ENCODE measurements at regions not wholly inside any gene's neighbourhood (a gene's known extent, or its start where the extent isn't known, plus 50 kb on each side); places are given as distances from the start of the nearest gene placed in this dataset.

DNA sequence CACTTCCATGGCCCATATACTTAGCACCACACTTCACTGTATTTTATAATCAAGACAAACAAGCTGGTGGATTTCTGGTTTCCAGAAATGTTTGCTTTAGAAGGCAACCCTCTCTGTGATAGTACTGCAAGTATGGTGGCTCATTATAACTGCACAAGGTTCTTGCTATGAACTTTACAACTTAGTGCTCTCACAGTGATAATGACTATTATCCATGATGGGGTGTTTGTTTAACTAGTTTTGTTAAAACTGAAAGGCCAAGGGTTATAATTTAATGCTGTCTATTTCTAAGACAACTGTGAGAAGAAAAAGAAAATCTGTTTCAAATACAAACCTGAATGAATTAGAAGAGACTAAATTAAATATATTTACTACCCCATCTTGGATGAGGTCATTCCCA lies 903.2 kb downstream of the ADGRL2 start (continued):
- TF ChIP-seq, protein P1, sequence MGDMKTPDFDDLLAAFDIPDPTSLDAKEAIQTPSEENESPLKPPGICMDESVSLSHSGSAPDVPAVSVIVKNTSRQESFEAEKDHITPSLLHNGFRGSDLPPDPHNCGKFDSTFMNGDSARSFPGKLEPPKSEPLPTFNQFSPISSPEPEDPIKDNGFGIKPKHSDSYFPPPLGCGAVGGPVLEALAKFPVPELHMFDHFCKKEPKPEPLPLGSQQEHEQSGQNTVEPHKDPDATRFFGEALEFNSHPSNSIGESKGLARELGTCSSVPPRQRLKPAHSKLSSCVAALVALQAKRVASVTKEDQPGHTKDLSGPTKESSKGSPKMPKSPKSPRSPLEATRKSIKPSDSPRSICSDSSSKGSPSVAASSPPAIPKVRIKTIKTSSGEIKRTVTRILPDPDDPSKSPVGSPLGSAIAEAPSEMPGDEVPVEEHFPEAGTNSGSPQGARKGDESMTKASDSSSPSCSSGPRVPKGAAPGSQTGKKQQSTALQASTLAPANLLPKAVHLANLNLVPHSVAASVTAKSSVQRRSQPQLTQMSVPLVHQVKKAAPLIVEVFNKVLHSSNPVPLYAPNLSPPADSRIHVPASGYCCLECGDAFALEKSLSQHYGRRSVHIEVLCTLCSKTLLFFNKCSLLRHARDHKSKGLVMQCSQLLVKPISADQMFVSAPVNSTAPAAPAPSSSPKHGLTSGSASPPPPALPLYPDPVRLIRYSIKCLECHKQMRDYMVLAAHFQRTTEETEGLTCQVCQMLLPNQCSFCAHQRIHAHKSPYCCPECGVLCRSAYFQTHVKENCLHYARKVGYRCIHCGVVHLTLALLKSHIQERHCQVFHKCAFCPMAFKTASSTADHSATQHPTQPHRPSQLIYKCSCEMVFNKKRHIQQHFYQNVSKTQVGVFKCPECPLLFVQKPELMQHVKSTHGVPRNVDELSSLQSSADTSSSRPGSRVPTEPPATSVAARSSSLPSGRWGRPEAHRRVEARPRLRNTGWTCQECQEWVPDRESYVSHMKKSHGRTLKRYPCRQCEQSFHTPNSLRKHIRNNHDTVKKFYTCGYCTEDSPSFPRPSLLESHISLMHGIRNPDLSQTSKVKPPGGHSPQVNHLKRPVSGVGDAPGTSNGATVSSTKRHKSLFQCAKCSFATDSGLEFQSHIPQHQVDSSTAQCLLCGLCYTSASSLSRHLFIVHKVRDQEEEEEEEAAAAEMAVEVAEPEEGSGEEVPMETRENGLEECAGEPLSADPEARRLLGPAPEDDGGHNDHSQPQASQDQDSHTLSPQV (IDR thresholded peaks at IDR 0.05), result no peak
- no peak for TF ChIP-seq TCF7 (IDR thresholded peaks at IDR 0.05; ENCODE audit: borderline replicate concordance)
- TF ChIP-seq ESRRA (IDR thresholded peaks at IDR 0.05; ENCODE audit: low read length), result no peak
- TF ChIP-seq DPF2 (IDR thresholded peaks at IDR 0.05), result no peak
- TF ChIP-seq, protein P2, sequence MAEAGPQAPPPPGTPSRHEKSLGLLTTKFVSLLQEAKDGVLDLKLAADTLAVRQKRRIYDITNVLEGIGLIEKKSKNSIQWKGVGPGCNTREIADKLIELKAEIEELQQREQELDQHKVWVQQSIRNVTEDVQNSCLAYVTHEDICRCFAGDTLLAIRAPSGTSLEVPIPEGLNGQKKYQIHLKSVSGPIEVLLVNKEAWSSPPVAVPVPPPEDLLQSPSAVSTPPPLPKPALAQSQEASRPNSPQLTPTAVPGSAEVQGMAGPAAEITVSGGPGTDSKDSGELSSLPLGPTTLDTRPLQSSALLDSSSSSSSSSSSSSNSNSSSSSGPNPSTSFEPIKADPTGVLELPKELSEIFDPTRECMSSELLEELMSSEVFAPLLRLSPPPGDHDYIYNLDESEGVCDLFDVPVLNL (IDR thresholded peaks at IDR 0.05; ENCODE audit: low read depth, low read length), result no peak

DNA sequence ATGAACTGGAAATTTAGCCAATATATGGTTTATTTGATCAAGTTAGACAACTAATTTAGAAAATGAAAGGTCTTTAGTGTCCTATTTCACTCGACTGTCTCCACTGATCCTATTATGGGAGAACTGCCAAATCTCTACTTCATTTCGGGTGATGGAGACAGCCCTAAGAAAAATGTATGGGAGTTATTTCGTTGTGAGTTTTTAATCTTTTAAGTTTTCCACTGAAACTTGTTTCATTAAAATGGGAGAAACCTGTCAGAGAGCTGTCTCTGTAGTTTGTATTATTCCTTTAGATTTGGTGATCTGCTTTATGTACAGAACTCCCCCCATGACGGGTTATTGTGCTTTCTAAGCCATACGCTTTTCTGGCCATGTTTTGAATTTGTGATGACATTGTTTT lies 899.7 kb downstream of the ADGRL2 start:
- H3K27me3 ChIP-seq (replicated peaks in 1 of 2; ENCODE audit: control insufficient read depth in 2 of 2, insufficient read depth in 2 of 2, low read length in 1 of 2), result no peaks in the 10 kb centered on the region
- ATAC-seq (no peak), DNase-seq (ENCODE audit: low read depth, low spot score) (no peak), FAIRE-seq (no peak)
- H3K79me2 ChIP-seq (ENCODE audit: control insufficient read depth, insufficient read depth, low read length), result no peaks in the 10 kb centered on the region
- TF ChIP-seq ZNF622 (IDR thresholded peaks at IDR 0.05), result no peak
- no peak for TF ChIP-seq BCL11A (IDR thresholded peaks at IDR 0.05; ENCODE audit: low read depth, low read length)
- TF ChIP-seq ZNF207 (IDR thresholded peaks at IDR 0.05; ENCODE audit: borderline replicate concordance), result no peak
- no peak for TF ChIP-seq RUNX3 (IDR thresholded peaks at IDR 0.05; ENCODE audit: low read length)
- TF ChIP-seq, protein P3, sequence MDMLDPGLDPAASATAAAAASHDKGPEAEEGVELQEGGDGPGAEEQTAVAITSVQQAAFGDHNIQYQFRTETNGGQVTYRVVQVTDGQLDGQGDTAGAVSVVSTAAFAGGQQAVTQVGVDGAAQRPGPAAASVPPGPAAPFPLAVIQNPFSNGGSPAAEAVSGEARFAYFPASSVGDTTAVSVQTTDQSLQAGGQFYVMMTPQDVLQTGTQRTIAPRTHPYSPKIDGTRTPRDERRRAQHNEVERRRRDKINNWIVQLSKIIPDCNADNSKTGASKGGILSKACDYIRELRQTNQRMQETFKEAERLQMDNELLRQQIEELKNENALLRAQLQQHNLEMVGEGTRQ (IDR thresholded peaks at IDR 0.05; ENCODE audit: borderline replicate concordance, low read depth, low read length), result no peak
- no peak for TF ChIP-seq BRCA1 (IDR thresholded peaks at IDR 0.05; ENCODE audit: low read depth, low read length)
- ChIA-PET RAD21 (ENCODE audit: unreplicated experiment) (no interaction called here), CTCF (no interaction called here), SMC1A (ENCODE audit: uncharacterized antibody, unreplicated experiment) (no interaction called here), POLR2A (no interaction called here)
- H3K36me3 ChIP-seq (ENCODE audit: control insufficient read depth in 2 of 2, insufficient read depth in 2 of 2, low read length in 1 of 2), result no peaks in the 10 kb centered on the region
- in situ Hi-C loops (cut with MboI), result no loop called here
- no TSS peak for BruUV-seq (replicated peaks)
- H4K20me1 ChIP-seq (ENCODE audit: control insufficient read depth, insufficient read depth), result no peaks in the 10 kb centered on the region
- no peak overlapping the region for H3K27ac ChIP-seq (ENCODE audit: control insufficient read depth, insufficient read depth)
- no peaks in the 10 kb centered on the region for H3K9me3 ChIP-seq (replicated peaks; ENCODE audit: control insufficient read depth, insufficient read depth, low read length)
- intact Hi-C loops (cut with micrococcal nuclease; ENCODE audit: unreplicated experiment), result no loop called here
- WGBS (ENCODE audit: insufficient coverage, insufficient replicate concordance, low lambda C conversion rate, missing lambda C conversion rate), result 14% methylated on average over 5 of the region's 5 CpGs
- H3K4me3 ChIP-seq, result no peak overlapping the region
- no peak overlapping the region for H3K9ac ChIP-seq (ENCODE audit: control insufficient read depth, insufficient read depth, low read length)
- no peaks in the 10 kb centered on the region for H3K4me1 ChIP-seq (ENCODE audit: control insufficient read depth, insufficient read depth, low read length)
- no peak overlapping the region for H2AFZ ChIP-seq (ENCODE audit: control insufficient read depth, low read depth, low read length)
- no peak overlapping the region for H3K4me2 ChIP-seq (ENCODE audit: control insufficient read depth, insufficient read depth)
